ENCODE measurements at regions not wholly inside any gene's neighbourhood (a gene's known extent, or its start where the extent isn't known, plus 50 kb on each side); places are given as distances from the start of the nearest gene placed in this dataset.

GRCh38 chr13:84894749-84895148 lies 904.5 kb downstream of the SLITRK6 start:
- Mint-ChIP-seq H3K4me1 (no peaks in the 10 kb centered on the region), H3K4me3 (no peak overlapping the region), H3K27ac (no peak overlapping the region), H3K36me3 (ENCODE audit: low read depth) (no peaks in the 10 kb centered on the region), H3K9me3 (no peaks in the 10 kb centered on the region), H3K27me3 (no peaks in the 10 kb centered on the region)
- DNase-seq (no peak), ATAC-seq (ENCODE audit: low read depth) (no peak)
- ChIA-PET CTCF (no interaction called here), POLR2A (no interaction called here)
- intact Hi-C loops (cut with micrococcal nuclease): no loop called here
- TF ChIP-seq CTCF (IDR thresholded peaks at IDR 0.05): no peak

GRCh38 chr13:84885868-84886267 lies 913.4 kb downstream of the SLITRK6 start:
- no peaks in the 10 kb centered on the region for H3K27me3 Mint-ChIP-seq
- no peak overlapping the region for H3K27ac Mint-ChIP-seq
- no peak for TF ChIP-seq CTCF (IDR thresholded peaks at IDR 0.05)
- intact Hi-C loops (cut with micrococcal nuclease): no loop called here
- H3K4me3 Mint-ChIP-seq: no peak overlapping the region
- H3K9me3 Mint-ChIP-seq: no peaks in the 10 kb centered on the region
- ATAC-seq (ENCODE audit: low read depth) (no peak), DNase-seq (no peak)
- H3K36me3 Mint-ChIP-seq (ENCODE audit: low read depth): no peaks in the 10 kb centered on the region
- ChIA-PET POLR2A (no interaction called here), CTCF (no interaction called here)
- H3K4me1 Mint-ChIP-seq: no peaks in the 10 kb centered on the region

- Mint-ChIP-seq H3K4me1 (no peaks in the 10 kb centered on the region), H3K4me3 (no peak overlapping the region), H3K27me3 (no peaks in the 10 kb centered on the region), H3K27ac (no peak overlapping the region), H3K9me3 (peaks cover 6% of the 10 kb centered on the region), H3K36me3 (ENCODE audit: low read depth) (no peaks in the 10 kb centered on the region)
- no peak for ATAC-seq (ENCODE audit: low read depth)
- intact Hi-C loops (cut with micrococcal nuclease): no loop called here
- CTCF ChIA-PET: no interaction called here
- POLR2A ChIA-PET: no interaction called here
- DNase-seq: no peak
- no peak for TF ChIP-seq CTCF (IDR thresholded peaks at IDR 0.05)
Observed at GRCh38 chr13:84873951-84874350, 925.3 kb downstream of the SLITRK6 start.

- no peaks in the 10 kb centered on the region for H3K4me1 Mint-ChIP-seq
- no peak for ATAC-seq (ENCODE audit: low read depth)
- H3K27me3 Mint-ChIP-seq: no peaks in the 10 kb centered on the region
- no peaks in the 10 kb centered on the region for H3K36me3 Mint-ChIP-seq (ENCODE audit: low read depth)
- no peak overlapping the region for H3K4me3 Mint-ChIP-seq
- H3K9me3 Mint-ChIP-seq: no peaks in the 10 kb centered on the region
- intact Hi-C loops (cut with micrococcal nuclease): no loop called here
- DNase-seq: no peak
- CTCF ChIA-PET: no interaction called here
- no peak overlapping the region for H3K27ac Mint-ChIP-seq
- no peak for TF ChIP-seq CTCF (IDR thresholded peaks at IDR 0.05)
- POLR2A ChIA-PET: no interaction called here
Observed at GRCh38 chr13:84870190-84870589, 929.0 kb downstream of the SLITRK6 start.

GRCh38 chr13:84867246-84867645 lies 932.0 kb downstream of the SLITRK6 start:
- Mint-ChIP-seq H3K36me3 (ENCODE audit: low read depth) (no peaks in the 10 kb centered on the region), H3K9me3 (no peaks in the 10 kb centered on the region), H3K4me3 (no peak overlapping the region), H3K27ac (no peak overlapping the region), H3K4me1 (no peaks in the 10 kb centered on the region), H3K27me3 (no peaks in the 10 kb centered on the region)
- TF ChIP-seq CTCF (IDR thresholded peaks at IDR 0.05): no peak
- CTCF ChIA-PET: no interaction called here
- intact Hi-C loops (cut with micrococcal nuclease): no loop called here
- no peak for ATAC-seq (ENCODE audit: low read depth)
- POLR2A ChIA-PET: no interaction called here
- no peak for DNase-seq

Data from activated B cell treated with CpG ODN at 0.5 μM for 24 hours (primary cell).